HG02610 (cell line): ENCODE measurements at regions not wholly inside any gene's neighbourhood (a gene's known extent, or its start where the extent isn't known, plus 50 kb on each side); places are given as distances from the start of the nearest gene placed in this dataset.

Experiments
- ATAC-seq: cut with Tn5 transposase; IDR thresholded peaks from one replicate; pipeline ENCODE4 v1.9.1; 2021; ENCODE audit warnings: mild to moderate bottlenecking, moderate library complexity; ENCODE audit not compliant: unreplicated experiment

DNA sequence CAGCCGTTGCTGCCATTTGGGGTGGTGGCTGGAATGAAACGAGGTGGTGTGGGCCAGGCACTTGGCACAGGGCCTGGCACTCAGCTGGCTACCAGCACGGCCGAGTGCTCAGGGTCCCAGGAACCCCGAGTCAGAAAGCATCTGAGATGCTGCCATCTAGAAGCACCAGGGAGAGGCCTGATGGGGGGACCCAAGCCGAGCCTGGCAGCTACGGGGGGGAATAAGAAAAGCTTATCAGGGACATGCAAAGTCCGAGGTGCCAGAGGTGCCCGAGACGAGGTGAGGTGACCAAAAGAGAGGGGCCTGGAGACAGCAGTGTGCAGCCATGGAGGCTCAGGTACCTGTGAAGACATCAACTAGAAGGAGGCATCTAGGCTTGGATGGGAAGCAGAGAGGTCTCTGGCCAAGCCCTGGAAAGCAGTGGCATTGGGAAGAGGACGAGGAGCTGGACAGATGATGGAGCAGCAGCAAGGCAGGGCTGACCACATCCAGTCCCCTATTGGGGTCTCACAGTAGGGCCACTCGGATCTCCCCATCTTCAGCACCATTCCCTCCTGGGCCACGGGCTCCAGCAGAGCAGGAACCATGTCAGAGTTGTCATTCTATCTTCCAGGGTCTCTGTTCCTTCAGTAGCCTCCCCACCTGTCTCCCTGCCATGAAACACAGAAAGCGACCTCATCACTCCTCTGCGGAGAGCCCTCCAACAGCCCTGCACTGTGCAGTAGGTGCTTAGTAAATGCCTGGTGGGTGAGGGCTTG is 59.3 kb upstream of the DIO3 start:
- no peak for ATAC-seq

DNA sequence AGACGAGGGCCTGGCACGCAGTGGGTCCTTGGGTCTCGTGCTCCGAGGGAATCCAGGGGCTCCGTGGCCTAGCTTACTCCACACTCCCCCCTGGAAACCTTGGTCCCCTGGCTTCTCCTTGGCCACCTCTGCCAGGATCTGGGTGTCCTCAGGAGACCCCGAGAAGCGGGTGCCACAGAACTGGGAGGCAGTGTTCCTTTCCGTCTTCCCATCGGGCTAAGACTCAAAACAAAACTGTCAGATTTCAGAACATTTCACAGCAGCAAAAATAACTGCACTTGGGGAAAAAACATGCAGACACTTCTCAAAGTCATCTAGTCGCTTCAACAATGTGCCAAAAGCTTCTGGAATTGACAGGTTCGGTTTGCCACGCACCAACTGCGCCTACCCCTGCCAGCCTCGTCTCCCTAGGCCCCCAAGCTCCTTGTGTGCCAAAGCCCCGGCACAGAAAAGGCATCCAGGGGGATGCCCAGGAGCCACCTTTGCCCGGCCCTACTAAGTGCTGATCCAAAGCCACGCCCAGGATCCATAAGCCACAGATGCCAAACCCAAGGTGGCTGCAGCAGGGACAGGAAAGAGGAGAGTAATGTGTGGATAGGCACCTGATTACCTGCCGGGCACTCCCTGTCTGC is 58.4 kb upstream of the DIO3 start:
- no peak for ATAC-seq

DNA sequence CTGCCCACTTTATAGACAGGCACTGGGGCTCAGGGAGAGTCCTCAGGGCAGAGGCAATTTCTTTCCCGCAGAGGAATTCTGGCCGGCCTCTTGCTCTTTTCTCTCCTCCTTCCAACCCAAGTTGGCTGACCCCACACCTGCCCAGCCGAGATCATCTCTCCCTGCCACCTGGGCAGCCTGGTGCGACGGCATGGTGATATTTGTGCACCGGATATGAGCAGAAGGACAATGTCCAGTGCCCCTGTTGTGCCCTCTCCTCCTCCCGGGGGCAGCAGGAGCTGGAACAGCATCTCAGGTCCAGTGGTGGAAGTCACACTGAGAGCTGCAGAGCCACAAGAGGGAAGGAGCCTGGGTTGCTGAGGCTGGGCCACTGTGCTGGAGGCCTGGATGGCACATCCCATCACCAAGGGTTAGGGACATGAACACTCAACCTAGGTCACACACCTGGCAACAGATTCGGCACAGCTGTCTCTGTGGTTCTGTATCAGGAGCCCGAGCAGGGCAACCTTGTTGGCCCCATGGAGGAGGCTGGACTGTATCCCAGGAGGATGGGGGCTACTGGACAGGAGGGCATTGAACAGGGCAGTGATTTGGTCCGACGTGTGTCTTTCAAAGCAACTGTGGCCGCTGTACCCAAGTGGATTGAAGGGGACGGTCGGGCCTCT is 57.7 kb upstream of the DIO3 start:
- no peak for ATAC-seq

DNA sequence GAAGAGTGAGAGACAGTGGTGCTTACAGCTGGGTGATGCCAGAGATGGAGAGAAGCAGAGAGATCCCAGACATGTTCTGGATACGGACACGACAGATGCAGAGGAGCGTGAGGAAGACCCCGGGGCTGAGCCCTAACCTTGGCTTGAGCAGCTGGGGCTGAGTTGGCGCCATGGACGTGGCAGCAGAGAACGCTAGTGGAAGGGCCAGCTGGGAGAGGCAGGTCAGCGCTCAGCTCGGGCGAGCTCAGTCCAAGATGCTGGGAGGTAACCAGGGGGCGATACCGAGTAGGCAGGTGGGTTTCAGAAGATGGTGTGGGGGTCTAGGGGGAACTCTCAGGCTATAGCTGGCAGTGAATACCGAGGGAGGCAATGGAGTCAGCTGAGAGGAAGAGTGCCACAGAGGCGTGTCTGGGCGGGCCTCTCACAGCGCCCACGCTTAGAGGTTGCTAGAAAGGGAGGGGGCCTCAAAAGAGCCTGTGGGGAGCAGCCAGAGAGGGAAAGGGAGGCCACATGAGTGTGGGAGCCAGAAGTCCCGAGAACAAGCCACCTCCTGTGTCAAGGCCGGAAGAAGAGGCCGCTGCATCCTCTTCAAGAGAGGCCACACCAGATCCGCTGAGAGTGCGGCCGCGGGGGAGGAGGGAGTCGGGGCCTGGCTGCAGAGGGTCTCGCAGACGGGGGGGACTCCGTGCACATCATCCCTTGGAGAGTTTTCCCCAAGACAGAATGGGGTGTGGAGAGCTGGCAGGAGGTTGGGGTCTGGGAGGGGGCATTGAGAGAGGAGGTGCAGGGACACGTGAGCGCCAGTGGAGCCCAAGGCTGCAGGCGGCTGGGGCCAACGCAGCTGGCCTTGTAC is 57.0 kb upstream of the DIO3 start:
- ATAC-seq = no peak

DNA sequence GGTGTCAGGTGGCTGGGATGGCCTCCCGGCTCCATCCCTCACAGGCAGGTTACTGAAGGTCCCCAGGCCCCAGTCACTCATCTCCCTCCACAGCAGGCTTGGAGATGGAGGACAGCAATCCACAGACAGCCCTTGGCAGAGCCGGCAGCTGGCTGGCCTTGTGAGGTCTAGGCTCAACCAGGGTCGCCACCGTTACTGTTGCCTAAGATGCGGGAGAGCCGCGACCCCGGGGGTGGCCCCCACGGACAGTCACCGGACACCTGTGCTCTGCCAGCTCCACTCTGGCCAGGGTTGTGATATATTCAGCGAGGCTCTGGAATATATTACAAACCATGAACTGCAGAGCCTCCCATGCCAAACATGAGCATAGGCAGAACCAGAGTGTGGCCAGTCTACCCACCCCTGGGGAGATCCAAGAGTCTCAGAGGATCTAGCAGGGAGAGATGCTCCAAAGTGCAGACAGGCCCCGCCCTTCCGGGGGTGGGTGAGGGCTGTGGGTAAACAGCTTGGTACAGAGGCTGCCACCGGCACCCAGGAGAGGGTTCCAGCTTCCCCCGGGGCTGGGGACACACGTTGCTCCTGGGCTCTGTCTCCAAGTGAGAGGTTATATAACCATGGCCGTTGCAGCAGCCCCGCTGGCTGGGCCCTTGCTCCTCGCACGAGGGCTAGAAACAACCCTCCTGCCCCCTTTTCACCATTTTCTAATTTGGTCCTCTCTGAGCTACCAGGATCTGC is 55.9 kb upstream of the DIO3 start:
- no peak for ATAC-seq

DNA sequence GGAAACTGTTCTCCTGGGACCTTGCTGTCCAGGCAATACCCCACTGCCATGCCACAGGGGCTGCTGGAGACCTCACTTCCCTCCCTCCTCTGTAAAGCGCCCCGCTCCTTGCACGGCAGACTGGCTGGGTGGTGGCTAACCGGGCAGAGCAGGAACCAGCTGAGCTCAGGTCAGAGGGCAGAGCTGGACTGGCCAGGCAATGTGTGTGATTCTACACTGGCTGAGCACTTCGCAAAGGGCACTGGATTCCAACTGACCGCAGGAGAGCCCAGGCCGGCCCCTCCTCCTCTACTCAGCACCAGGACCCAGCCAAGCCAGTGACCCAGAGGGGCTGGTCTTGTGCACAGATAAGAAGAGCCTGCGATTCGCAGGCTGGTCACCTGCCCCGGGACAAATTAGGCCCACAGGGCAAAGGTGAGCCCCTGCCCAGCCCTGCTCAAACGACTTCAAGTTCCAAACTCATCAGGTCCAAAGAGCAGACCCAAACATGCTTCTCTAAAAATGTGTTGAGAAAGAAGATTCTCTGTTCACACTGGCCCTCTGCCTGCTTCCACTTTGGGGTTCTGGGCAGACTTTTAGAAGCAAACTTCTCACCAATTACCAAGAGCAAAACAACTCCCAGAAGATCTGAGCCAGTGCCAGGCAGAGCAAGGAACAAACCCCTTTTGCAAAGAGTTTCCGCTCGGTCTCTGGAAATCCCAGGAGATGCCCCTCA is 54.9 kb upstream of the DIO3 start:
- no peak for ATAC-seq

DNA sequence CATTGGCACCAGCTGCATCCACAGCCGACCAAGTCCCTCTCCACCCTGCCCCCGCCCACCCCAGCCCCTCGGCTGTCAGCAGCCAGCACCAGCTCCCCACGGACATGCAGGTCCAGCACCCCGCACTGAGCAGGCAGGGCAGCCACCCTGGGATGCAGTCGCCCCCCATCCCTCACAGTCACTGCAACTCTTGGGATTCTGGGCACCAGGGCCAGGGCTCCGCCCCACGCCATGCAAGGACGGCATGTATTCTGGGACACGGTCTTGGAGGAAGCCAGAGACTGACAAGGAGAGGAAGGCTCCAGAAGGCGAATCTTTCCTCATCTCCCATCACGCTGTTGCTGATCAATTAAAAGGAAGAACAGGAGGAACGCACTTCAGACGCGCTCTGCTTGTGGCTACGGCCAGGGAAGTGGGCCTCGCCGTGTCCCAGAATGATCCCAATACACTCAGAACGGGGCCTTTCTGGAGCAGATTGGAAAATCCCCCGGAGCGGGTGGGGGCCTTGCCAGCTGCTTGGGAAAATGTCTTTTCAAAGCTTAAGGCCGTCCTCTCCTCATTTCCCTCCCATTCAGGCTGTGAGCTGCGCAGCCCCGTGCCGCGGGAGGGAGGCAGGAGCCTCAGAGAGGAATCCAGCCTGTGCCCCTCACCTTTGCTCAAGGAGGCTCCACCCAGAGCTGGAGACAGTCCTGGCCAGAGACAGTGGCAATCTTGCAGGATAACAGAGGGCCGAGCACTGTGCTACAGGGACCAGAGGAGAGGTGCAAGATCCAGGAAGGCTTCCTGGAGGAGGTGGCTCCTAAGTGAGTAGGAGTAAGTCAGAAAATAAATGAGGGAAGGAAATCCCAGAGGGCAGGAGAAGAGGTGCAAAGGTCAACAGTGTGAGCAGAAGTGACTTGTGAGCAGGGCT is 54.1 kb upstream of the DIO3 start:
- ATAC-seq = no peak

DNA sequence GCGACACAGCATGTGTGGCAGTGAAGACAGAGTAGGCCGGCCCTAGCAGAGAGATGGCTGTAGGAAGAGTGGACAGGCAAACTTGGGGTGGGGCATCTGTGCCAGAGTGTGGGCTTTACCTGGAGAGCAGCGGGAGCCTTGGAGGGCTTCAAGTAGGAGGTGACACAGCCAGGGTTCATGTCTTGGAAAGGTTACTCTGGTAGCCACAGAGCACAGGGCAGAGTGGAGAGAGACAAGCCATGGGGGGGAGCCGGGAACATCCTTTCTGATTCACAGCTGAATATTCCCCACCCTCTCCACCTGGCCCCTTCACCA is 53.5 kb upstream of the DIO3 start:
- ATAC-seq = no peak

DNA sequence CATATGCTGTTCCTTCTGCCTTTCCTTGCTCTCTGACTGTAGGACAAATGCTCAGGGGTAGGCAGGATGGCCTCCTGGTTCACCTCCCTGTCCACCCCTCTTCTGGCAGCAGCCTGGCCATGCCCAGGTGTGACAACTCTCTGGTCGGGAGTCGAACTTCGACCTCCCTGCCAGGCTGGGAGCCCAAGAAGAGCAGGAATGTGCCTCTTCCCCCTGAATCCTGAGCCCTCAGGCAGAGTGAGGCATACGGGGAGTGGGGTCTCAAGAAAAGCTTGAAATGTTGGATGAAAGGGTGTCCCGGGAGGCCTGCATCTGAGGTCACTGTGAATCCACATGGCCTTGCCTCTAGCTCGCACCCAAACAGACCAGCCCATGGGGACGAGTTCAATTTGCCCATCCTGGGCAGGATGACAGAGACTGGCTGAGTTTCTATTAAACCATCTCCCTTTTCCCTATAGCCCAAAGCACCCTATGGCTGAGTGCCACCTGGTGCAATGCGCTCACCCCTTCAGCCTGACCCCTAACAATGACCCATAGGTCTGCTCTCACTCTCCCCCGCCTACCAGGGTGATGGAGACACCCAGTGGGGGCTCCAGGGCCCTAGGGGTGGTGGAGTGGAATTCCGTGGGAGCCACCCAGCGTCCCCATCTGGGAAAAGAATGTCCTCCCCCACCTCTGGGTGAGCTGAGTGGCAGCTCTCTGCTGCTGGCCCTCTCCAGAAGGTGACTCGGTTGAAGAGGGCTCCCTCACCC is 52.9 kb upstream of the DIO3 start:
- ATAC-seq = no peak

DNA sequence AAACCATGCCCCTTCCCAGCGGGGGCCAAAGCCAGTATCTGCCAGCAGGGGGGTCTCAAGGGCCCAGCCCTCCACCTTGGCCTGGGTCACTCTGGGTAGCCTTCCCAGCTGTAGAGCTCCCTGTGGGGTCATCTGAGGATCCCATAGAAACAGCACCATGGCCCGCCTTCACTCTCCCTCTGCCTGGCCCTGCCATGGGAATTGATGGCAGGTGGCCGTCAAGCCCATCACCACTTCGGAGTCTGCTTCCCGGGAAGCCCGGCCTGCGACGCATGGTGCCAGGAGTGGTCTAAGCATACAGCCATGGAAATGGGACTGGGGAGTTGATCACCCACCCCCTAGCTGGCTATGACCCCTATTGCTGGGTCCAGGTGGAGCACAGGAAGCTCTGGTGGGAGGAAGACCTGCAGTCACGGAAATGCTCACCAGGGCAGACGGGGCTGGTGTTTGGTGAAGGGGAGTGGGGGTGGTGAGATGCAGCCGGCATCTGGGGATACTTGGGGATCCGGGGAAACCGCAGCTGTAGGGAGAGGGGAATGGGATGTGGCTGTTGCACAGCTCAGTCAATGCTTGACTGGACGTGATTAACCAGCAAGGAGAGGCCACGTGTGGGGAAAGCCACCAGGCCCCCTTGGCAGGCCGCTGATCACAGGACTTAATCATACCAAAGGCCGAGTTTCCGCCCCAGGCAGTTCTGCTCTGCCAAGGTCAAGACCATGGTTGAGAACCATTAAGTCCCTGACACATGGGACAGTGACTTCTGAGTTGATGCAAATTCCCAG is 52.2 kb upstream of the DIO3 start:
- no peak for ATAC-seq

DNA sequence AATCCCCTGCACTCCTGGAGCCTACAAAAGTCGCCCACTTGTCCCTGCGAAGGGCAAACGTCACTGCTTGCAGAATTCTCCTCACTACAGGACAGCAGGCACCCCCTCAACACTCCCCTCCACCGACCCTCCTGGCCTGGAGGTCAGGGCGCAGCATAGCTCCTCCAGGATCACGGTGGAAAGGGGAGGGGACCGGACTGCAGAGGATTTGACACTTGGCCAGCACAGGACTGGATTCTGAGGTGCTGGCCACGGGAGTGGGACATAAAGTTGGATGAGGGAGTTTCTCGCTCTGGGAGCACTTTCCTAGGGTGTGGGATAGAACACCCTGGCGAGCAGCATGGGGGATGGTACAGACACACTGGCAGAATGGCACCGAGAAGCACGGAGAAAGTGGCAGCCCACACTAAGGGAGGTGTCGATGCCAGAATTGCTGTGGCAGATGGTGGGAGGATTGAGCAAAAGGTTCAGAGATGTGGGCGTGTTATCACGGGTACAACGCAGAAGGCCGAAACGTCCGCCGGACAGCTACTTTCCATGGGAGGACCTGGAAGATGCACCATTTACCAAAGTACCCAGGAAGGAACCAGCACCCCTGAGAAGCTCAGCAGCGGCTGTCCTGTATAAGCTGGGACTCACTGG is 51.4 kb upstream of the DIO3 start:
- ATAC-seq = no peak

DNA sequence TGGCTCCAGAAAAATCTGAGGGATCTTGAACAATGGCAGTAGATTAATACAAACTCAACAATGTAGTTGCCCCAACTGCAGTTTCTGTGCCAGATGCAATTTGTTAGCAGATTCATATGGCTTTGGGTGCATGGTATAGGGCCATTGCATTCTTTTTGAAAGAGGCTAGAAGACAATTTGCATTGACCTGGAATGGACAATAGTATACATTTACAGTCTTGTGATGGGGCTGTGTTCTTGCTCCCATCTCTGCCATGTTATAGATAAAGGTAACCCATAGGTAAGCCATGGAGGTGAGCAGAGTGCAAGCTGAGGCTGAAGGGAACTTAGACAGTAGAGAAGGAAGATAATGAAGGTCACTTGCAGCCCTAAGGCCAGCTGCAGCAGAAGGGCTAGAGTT is 50.1 kb upstream of the DIO3 start:
- no peak for ATAC-seq
